Neutrophil (primary cell): ENCODE measurements at regions not wholly inside any gene's neighbourhood (a gene's known extent, or its start where the extent isn't known, plus 50 kb on each side); places are given as distances from the start of the nearest gene placed in this dataset.

ENCODE experiments used
- H3K27ac ChIP-seq: fragments of 200-600 bp; sonication (generic); 2 replicates; pipeline ENCODE4 v1.5.1; 2016; ENCODE audit warnings: mild to moderate bottlenecking, moderate library complexity
- H3K27me3 ChIP-seq: fragments of 200-600 bp; sonication (generic); 2 replicates; pipeline ENCODE4 v1.6.0; 2016; ENCODE audit warnings: mild to moderate bottlenecking
- H3K36me3 ChIP-seq: fragments of 200-600 bp; sonication (generic); 2 replicates; pipeline ENCODE4 v1.5.1; 2017
- H3K4me1 ChIP-seq, 2 experiments: fragments of 200-600 bp in 1 of 2; sonication (generic) in 1 of 2; 1 replicate in 1 of 2; 2 replicates in 1 of 2; pipeline versions ENCODE4 v1.5.1 to v1.6.1; 2013 to 2016; ENCODE audit warnings: low read depth in 1 of 2, low read length in 1 of 2, mild to moderate bottlenecking in 1 of 2, moderate library complexity in 1 of 2; ENCODE audit not compliant: control insufficient read depth in 1 of 2, insufficient read depth in 1 of 2
- H3K4me3 ChIP-seq, 2 experiments: fragments of 200-600 bp in 1 of 2; sonication (generic) in 1 of 2; 1 replicate in 1 of 2; 2 replicates in 1 of 2; pipeline ENCODE4 v1.5.1; 2013 to 2016; ENCODE audit warnings: low read depth in 1 of 2, low read length in 1 of 2, mild to moderate bottlenecking in 1 of 2, moderate library complexity in 1 of 2
- H3K9me3 ChIP-seq: fragments of 200-600 bp; sonication (generic); 2 replicates; pipeline ENCODE4 v1.5.1; 2016
- CTCF ChIP-seq: fragments of 200-600 bp; sonication (generic); IDR thresholded peaks from 2 replicates; pipeline ENCODE4 v1.5.1; 2016; ENCODE audit warnings: antibody characterized with exemption

GRCh38 chr4:112968451-112969159 lies 80.8 kb upstream of the ANK2 start:
- Histone ChIP-seq H3K4me3 (no peak overlapping the region), H3K27ac (no peak overlapping the region), H3K27me3 (no peaks in the 10 kb centered on the region), H3K36me3 (no peaks in the 10 kb centered on the region), H3K9me3 (no peaks in the 10 kb centered on the region), H3K4me1 (no peaks in the 10 kb centered on the region)
- TF ChIP-seq CTCF = no peak

- Histone ChIP-seq H3K9me3 (no peaks in the 10 kb centered on the region), H3K27ac (no peak overlapping the region), H3K36me3 (no peaks in the 10 kb centered on the region), H3K4me1 (no peaks in the 10 kb centered on the region), H3K27me3 (no peaks in the 10 kb centered on the region), H3K4me3 (no peak overlapping the region)
- no peak for TF ChIP-seq CTCF
Measured at GRCh38 chr4:112970903-112971302, 78.5 kb upstream of the ANK2 start.

- Histone ChIP-seq H3K4me3 (no peak overlapping the region), H3K36me3 (no peaks in the 10 kb centered on the region), H3K4me1 (no peaks in the 10 kb centered on the region), H3K27me3 (no peaks in the 10 kb centered on the region), H3K27ac (no peak overlapping the region), H3K9me3 (no peaks in the 10 kb centered on the region)
- no peak for TF ChIP-seq CTCF
Measured at GRCh38 chr4:112973750-112974251, 75.7 kb upstream of the ANK2 start.

GRCh38 chr4:112975567-112976355 lies 73.7 kb upstream of the ANK2 start:
- no peak for TF ChIP-seq CTCF
- Histone ChIP-seq H3K27ac (no peak overlapping the region), H3K27me3 (no peaks in the 10 kb centered on the region), H3K4me3 (no peak overlapping the region), H3K9me3 (no peaks in the 10 kb centered on the region), H3K36me3 (no peaks in the 10 kb centered on the region), H3K4me1 (no peaks in the 10 kb centered on the region)

- Histone ChIP-seq H3K4me1 (no peaks in the 10 kb centered on the region), H3K27ac (no peak overlapping the region), H3K4me3 (no peak overlapping the region), H3K36me3 (no peaks in the 10 kb centered on the region), H3K9me3 (no peaks in the 10 kb centered on the region), H3K27me3 (no peaks in the 10 kb centered on the region)
- TF ChIP-seq CTCF = no peak
Measured at GRCh38 chr4:112978691-112979472, 70.6 kb upstream of the ANK2 start.
